CD14-positive monocyte (primary cell): ENCODE measurements at regions not wholly inside any gene's neighbourhood (a gene's known extent, or its start where the extent isn't known, plus 50 kb on each side); places are given as distances from the start of the nearest gene placed in this dataset.

ENCODE experiments used
- DNase-seq, 3 donors: peaks; one replicate each; pipeline ENCODE4 v3.0.0-alpha.2; 2011 to 2022
- H2AFZ ChIP-seq: 2 replicates; pipeline ENCODE4 v1.6.0; 2012; ENCODE audit warnings: mild to moderate bottlenecking, low read depth, low read length, inconsistent platforms; ENCODE audit not compliant: insufficient read depth, poor library complexity, severe bottlenecking
- H3K27ac ChIP-seq, 2 donors: 1 replicate in 1 of 2; 2 replicates in 1 of 2; pipeline ENCODE4 v1.5.1; 2012 to 2013; ENCODE audit warnings: low read length in 2 of 2, control low read depth in 1 of 2, inconsistent platforms in 1 of 2, low read depth in 1 of 2, mild to moderate bottlenecking in 1 of 2
- H3K27me3 ChIP-seq, 2 donors: one replicate each; pipeline versions ENCODE4 v1.6.0 to v1.6.1; 2011 to 2013; ENCODE audit warnings: low read length in 2 of 2; ENCODE audit not compliant: control insufficient read depth in 2 of 2, insufficient read depth in 2 of 2
- H3K36me3 ChIP-seq, 2 donors: replicated peaks in 1 of 2; 1 replicate in 1 of 2; 2 replicates in 1 of 2; pipeline versions ENCODE4 v1.5.1 to v1.6.1; 2012 to 2013; ENCODE audit warnings: low read length in 2 of 2, control low read depth in 1 of 2, inconsistent platforms in 1 of 2, mild to moderate bottlenecking in 1 of 2; ENCODE audit not compliant: insufficient read depth in 2 of 2, control insufficient read depth in 1 of 2
- H3K4me1 ChIP-seq, 2 donors: 1 replicate in 1 of 2; 2 replicates in 1 of 2; pipeline versions ENCODE4 v1.5.1 to v1.6.1; 2012 to 2013; ENCODE audit warnings: low read length in 2 of 2, control low read depth in 1 of 2, inconsistent platforms in 1 of 2, mild to moderate bottlenecking in 1 of 2, moderate library complexity in 1 of 2; ENCODE audit not compliant: insufficient read depth in 2 of 2, control insufficient read depth in 1 of 2
- H3K4me2 ChIP-seq: replicated peaks from 2 replicates; pipeline ENCODE3; 2012; ENCODE audit warnings: low read length, moderate library complexity, mild to moderate bottlenecking; ENCODE audit not compliant: poor library complexity, severe bottlenecking; ENCODE audit errors: extremely low read depth
- H3K4me3 ChIP-seq, 3 experiments: fragments of 200-600 bp in 1 of 3; sonication (generic) in 1 of 3; replicated peaks in 1 of 3; 1 replicate in 2 of 3; 2 replicates in 1 of 3; pipeline ENCODE4 v1.5.1; 2011 to 2013; ENCODE audit warnings: low read length in 3 of 3, mild to moderate bottlenecking in 3 of 3, control low read depth in 2 of 3, low read depth in 2 of 3, inconsistent platforms in 1 of 3, moderate library complexity in 1 of 3
- H3K79me2 ChIP-seq: 2 replicates; pipeline ENCODE4 v1.6.0; 2012; ENCODE audit warnings: mild to moderate bottlenecking, control low read depth, inconsistent platforms, low read length, moderate library complexity; ENCODE audit not compliant: insufficient read depth
- H3K9ac ChIP-seq: 2 replicates; pipeline ENCODE4 v1.6.0; 2017; ENCODE audit warnings: low read length, mild to moderate bottlenecking; ENCODE audit not compliant: insufficient read depth, poor library complexity, severe bottlenecking
- H3K9me3 ChIP-seq, 2 donors: replicated peaks in 1 of 2; 1 replicate in 1 of 2; 2 replicates in 1 of 2; pipeline versions ENCODE4 v1.5.1 to v1.6.1; 2012 to 2013; ENCODE audit warnings: low read length in 2 of 2, control low read depth in 1 of 2; ENCODE audit not compliant: control insufficient read depth in 1 of 2, insufficient read depth in 1 of 2
- H4K20me1 ChIP-seq: 2 replicates; pipeline ENCODE4 v1.6.0; 2012; ENCODE audit warnings: mild to moderate bottlenecking, low read length, control low read depth, moderate library complexity; ENCODE audit not compliant: insufficient read depth
- H3K27ac Mint-ChIP-seq, 7 donors: one replicate each; pipeline ENCODE4 v1.8.0; 2020; ENCODE audit warnings: mild to moderate bottlenecking in 7 of 7, mixed read lengths in 7 of 7, moderate library complexity in 6 of 7, inconsistent platforms in 2 of 7
- H3K27me3 Mint-ChIP-seq, 3 donors: one replicate each; pipeline ENCODE4 v1.8.0; 2021 to 2022; ENCODE audit warnings: low read depth in 3 of 3, mild to moderate bottlenecking in 3 of 3, mixed read lengths in 3 of 3, moderate library complexity in 3 of 3, inconsistent platforms in 1 of 3
- H3K36me3 Mint-ChIP-seq, 2 donors: one replicate each; pipeline ENCODE4 v1.8.0; 2020; ENCODE audit warnings: mixed read lengths in 2 of 2, inconsistent platforms in 1 of 2, mild to moderate bottlenecking in 1 of 2
- H3K4me1 Mint-ChIP-seq: one replicate; pipeline ENCODE4 v1.8.0; 2020; ENCODE audit warnings: mild to moderate bottlenecking, mixed read lengths
- H3K4me3 Mint-ChIP-seq, 2 donors: one replicate each; pipeline ENCODE4 v1.8.0; 2020; ENCODE audit warnings: mild to moderate bottlenecking in 2 of 2, mixed read lengths in 2 of 2, moderate library complexity in 1 of 2
- H3K9me3 Mint-ChIP-seq, 7 donors: one replicate each; pipeline ENCODE4 v1.8.0; 2020 to 2022; ENCODE audit warnings: mixed read lengths in 7 of 7, mild to moderate bottlenecking in 6 of 7, moderate library complexity in 6 of 7, inconsistent platforms in 2 of 7
- CTCF ChIP-seq: fragments of 200-600 bp; IDR thresholded peaks from one replicate; pipeline ENCODE4 v1.8.0; 2022; ENCODE audit warnings: antibody characterized with exemption, mild to moderate bottlenecking
- WGBS: methylation state at CpG from one replicate; pipeline ENCODE4 v1.1.5; 2013; ENCODE audit warnings: missing lambda C conversion rate; ENCODE audit not compliant: insufficient coverage; 5-methylcytosine and 5-hydroxymethylcytosine counted together
- intact Hi-C, 2 donors: fragments of 100-400 bp; cut with micrococcal nuclease; formaldehyde crosslinking; loops; one replicate each; pipeline versions ENCODE4 v1.15.0 to v1.15.1; 2023

GRCh38 chr1:89459081-89459480 is 65.5 kb upstream of the LRRC8B start:
- no peak overlapping the region for H3K27ac ChIP-seq
- no peak overlapping the region for H3K4me3 ChIP-seq
- no peaks in the 10 kb centered on the region for H3K79me2 ChIP-seq
- H3K9me3 ChIP-seq: no peaks in the 10 kb centered on the region
- H3K27ac Mint-ChIP-seq: no peak overlapping the region
- H3K4me2 ChIP-seq: no peak overlapping the region
- intact Hi-C loops: loop anchor here (5.0 to 10.0 kb wide), 2 partner anchors 374 to 462 kb away; no protein-coding TSS in a partner anchor
- peaks cover 4 to 17% of the 10 kb centered on the region in 2 donors for H3K4me1 ChIP-seq
- H2AFZ ChIP-seq: no peak overlapping the region
- H3K9me3 Mint-ChIP-seq: no peaks in the 10 kb centered on the region
- WGBS: 100% methylated on average over 2 of the region's 2 CpGs
- no peaks in the 10 kb centered on the region for H3K36me3 ChIP-seq
- no peak overlapping the region for H3K4me3 Mint-ChIP-seq
- no peak for DNase-seq
- peaks cover 17% of the 10 kb centered on the region for H3K4me1 Mint-ChIP-seq
- peaks cover 12% of the 10 kb centered on the region in 2 donors for H3K27me3 ChIP-seq
- H3K9ac ChIP-seq: no peak overlapping the region
- TF ChIP-seq CTCF: no peak
- H4K20me1 ChIP-seq: no peaks in the 10 kb centered on the region
- peaks cover 0 to 2% of the 10 kb centered on the region in 2 donors for H3K36me3 Mint-ChIP-seq
- H3K27me3 Mint-ChIP-seq: peaks cover 8 to 16% (median 10%) of the 10 kb centered on the region in 3 donors

GRCh38 chr1:89460325-89460724 is 64.3 kb upstream of the LRRC8B start:
- H3K4me3 ChIP-seq: no peak overlapping the region
- H3K4me1 Mint-ChIP-seq: peaks cover 21% of the 10 kb centered on the region
- H3K79me2 ChIP-seq: no peaks in the 10 kb centered on the region
- no peaks in the 10 kb centered on the region for H3K9me3 ChIP-seq
- H3K27ac ChIP-seq: no peak overlapping the region
- no CpG with 5 or more reads among the region's 1 CpG for WGBS
- no peaks in the 10 kb centered on the region for H3K36me3 ChIP-seq
- peak overlapping the region; percentile 35 to 56 for H3K4me3 Mint-ChIP-seq
- no peak overlapping the region for H3K9ac ChIP-seq
- H3K9me3 Mint-ChIP-seq: no peaks in the 10 kb centered on the region
- intact Hi-C loops: no loop called here
- peaks cover 12 to 13% of the 10 kb centered on the region in 2 donors for H3K27me3 ChIP-seq
- H2AFZ ChIP-seq: peak overlapping the region; percentile 2
- TF ChIP-seq CTCF: no peak
- peaks cover 8 to 16% (median 10%) of the 10 kb centered on the region in 3 donors for H3K27me3 Mint-ChIP-seq
- peaks cover 0 to 2% of the 10 kb centered on the region in 2 donors for H3K36me3 Mint-ChIP-seq
- peaks cover 8 to 21% of the 10 kb centered on the region in 2 donors for H3K4me1 ChIP-seq
- H4K20me1 ChIP-seq: no peaks in the 10 kb centered on the region
- peak in 2 of 3 donors; percentile 13 to 22 for DNase-seq
- H3K4me2 ChIP-seq: no peak overlapping the region
- peak overlapping the region in 5 of 7 donors; percentile 12 to 79 (median 41) for H3K27ac Mint-ChIP-seq
